Neuron (in vitro differentiated cells): ENCODE measurements at regions not wholly inside any gene's neighbourhood (a gene's known extent, or its start where the extent isn't known, plus 50 kb on each side); places are given as distances from the start of the nearest gene placed in this dataset.

Experiments
- H2AFZ ChIP-seq: one replicate; pipeline ENCODE4 v1.6.1; 2013; ENCODE audit warnings: low read depth, mild to moderate bottlenecking, inconsistent platforms, low read length, moderate library complexity
- H3K27me3 ChIP-seq: one replicate; pipeline ENCODE4 v1.6.1; 2013; ENCODE audit warnings: low read length; ENCODE audit not compliant: insufficient read depth
- H3K36me3 ChIP-seq: one replicate; pipeline ENCODE4 v1.6.1; 2013; ENCODE audit warnings: low read length; ENCODE audit not compliant: insufficient read depth
- H3K4me1 ChIP-seq: one replicate; pipeline ENCODE4 v1.6.1; 2013; ENCODE audit warnings: low read length; ENCODE audit not compliant: insufficient read depth
- H3K4me3 ChIP-seq: 2 replicates; pipeline ENCODE4 v1.5.1; 2013; ENCODE audit warnings: mild to moderate bottlenecking, low read length, moderate library complexity
- H3K9me3 ChIP-seq: one replicate; pipeline ENCODE4 v1.6.1; 2013; ENCODE audit warnings: low read length

- no peak overlapping the region for H2AFZ ChIP-seq
- no peaks in the 10 kb centered on the region for H3K27me3 ChIP-seq
- H3K36me3 ChIP-seq, result no peaks in the 10 kb centered on the region
- H3K9me3 ChIP-seq, result no peaks in the 10 kb centered on the region
- H3K4me3 ChIP-seq, result no peak overlapping the region
- no peaks in the 10 kb centered on the region for H3K4me1 ChIP-seq
These were observed 233.6 kb downstream of the POSTN start for GRCh38 chr13:37364956-37365355.

GRCh38 chr13:37364007-37364406 lies 234.6 kb downstream of the POSTN start:
- Histone ChIP-seq H3K36me3 (no peaks in the 10 kb centered on the region), H2AFZ (no peak overlapping the region)

GRCh38 chr13:37361608-37362007 lies 237.0 kb downstream of the POSTN start:
- H3K4me1 ChIP-seq, result no peaks in the 10 kb centered on the region

More at GRCh38 chr13:37364007-37364406, 234.6 kb downstream of the POSTN start:
- Histone ChIP-seq H3K27me3 (no peaks in the 10 kb centered on the region), H3K4me3 (no peak overlapping the region), H3K9me3 (no peaks in the 10 kb centered on the region), H3K4me1 (no peaks in the 10 kb centered on the region)

GRCh38 chr13:37360556-37360955 lies 238.0 kb downstream of the POSTN start:
- Histone ChIP-seq H3K9me3 (no peaks in the 10 kb centered on the region), H3K36me3 (no peaks in the 10 kb centered on the region), H2AFZ (no peak overlapping the region), H3K4me3 (no peak overlapping the region), H3K27me3 (no peaks in the 10 kb centered on the region), H3K4me1 (no peaks in the 10 kb centered on the region)

More at GRCh38 chr13:37361608-37362007, 237.0 kb downstream of the POSTN start:
- Histone ChIP-seq H3K9me3 (no peaks in the 10 kb centered on the region), H2AFZ (no peak overlapping the region), H3K27me3 (no peaks in the 10 kb centered on the region), H3K36me3 (no peaks in the 10 kb centered on the region), H3K4me3 (no peak overlapping the region)

GRCh38 chr13:37357548-37357947 lies 241.0 kb downstream of the POSTN start:
- H3K4me1 ChIP-seq, result no peaks in the 10 kb centered on the region
- no peaks in the 10 kb centered on the region for H3K27me3 ChIP-seq
- H3K4me3 ChIP-seq, result no peak overlapping the region
- no peaks in the 10 kb centered on the region for H3K36me3 ChIP-seq
- no peak overlapping the region for H2AFZ ChIP-seq
- H3K9me3 ChIP-seq, result no peaks in the 10 kb centered on the region

GRCh38 chr13:37353911-37354310 lies 244.7 kb downstream of the POSTN start:
- Histone ChIP-seq H3K4me3 (no peak overlapping the region), H3K27me3 (no peaks in the 10 kb centered on the region), H3K9me3 (no peaks in the 10 kb centered on the region), H3K36me3 (no peaks in the 10 kb centered on the region), H3K4me1 (no peaks in the 10 kb centered on the region), H2AFZ (no peak overlapping the region)

- H2AFZ ChIP-seq, result no peak overlapping the region
- H3K9me3 ChIP-seq, result no peaks in the 10 kb centered on the region
- H3K36me3 ChIP-seq, result no peaks in the 10 kb centered on the region
- no peaks in the 10 kb centered on the region for H3K4me1 ChIP-seq
- no peaks in the 10 kb centered on the region for H3K27me3 ChIP-seq
- H3K4me3 ChIP-seq, result no peak overlapping the region
These were observed 245.7 kb upstream of the CSNK1A1L start for GRCh38 chr13:37351211-37351610.

- H2AFZ ChIP-seq, result no peak overlapping the region
These were observed 244.5 kb upstream of the CSNK1A1L start for GRCh38 chr13:37349916-37350315.

GRCh38 chr13:37348916-37349643 lies 243.6 kb upstream of the CSNK1A1L start:
- Histone ChIP-seq H3K36me3 (no peaks in the 10 kb centered on the region), H3K4me3 (no peak overlapping the region), H3K4me1 (no peaks in the 10 kb centered on the region), H3K9me3 (no peaks in the 10 kb centered on the region), H3K27me3 (no peaks in the 10 kb centered on the region), H2AFZ (no peak overlapping the region)

More at GRCh38 chr13:37349916-37350315, 244.5 kb upstream of the CSNK1A1L start:
- no peaks in the 10 kb centered on the region for H3K27me3 ChIP-seq
- H3K36me3 ChIP-seq, result no peaks in the 10 kb centered on the region
- H3K4me1 ChIP-seq, result no peaks in the 10 kb centered on the region
- H3K4me3 ChIP-seq, result no peak overlapping the region
- H3K9me3 ChIP-seq, result no peaks in the 10 kb centered on the region

- H3K27me3 ChIP-seq, result no peaks in the 10 kb centered on the region
- no peak overlapping the region for H2AFZ ChIP-seq
- no peaks in the 10 kb centered on the region for H3K9me3 ChIP-seq
- no peak overlapping the region for H3K4me3 ChIP-seq
- H3K4me1 ChIP-seq, result no peaks in the 10 kb centered on the region
- H3K36me3 ChIP-seq, result no peaks in the 10 kb centered on the region
These were observed 240.4 kb upstream of the CSNK1A1L start for GRCh38 chr13:37345869-37346268.

- Histone ChIP-seq H3K9me3 (no peaks in the 10 kb centered on the region), H3K36me3 (no peaks in the 10 kb centered on the region), H3K4me3 (no peak overlapping the region), H3K27me3 (no peaks in the 10 kb centered on the region), H3K4me1 (no peaks in the 10 kb centered on the region), H2AFZ (no peak overlapping the region)
These were observed 239.9 kb upstream of the CSNK1A1L start for GRCh38 chr13:37345391-37345790.

- H3K9me3 ChIP-seq, result no peaks in the 10 kb centered on the region
- H3K36me3 ChIP-seq, result no peaks in the 10 kb centered on the region
- no peaks in the 10 kb centered on the region for H3K4me1 ChIP-seq
- H3K27me3 ChIP-seq, result no peaks in the 10 kb centered on the region
- H2AFZ ChIP-seq, result no peak overlapping the region
- H3K4me3 ChIP-seq, result no peak overlapping the region
These were observed 238.6 kb upstream of the CSNK1A1L start for GRCh38 chr13:37344056-37344455.

- H3K36me3 ChIP-seq, result no peaks in the 10 kb centered on the region
- H3K4me1 ChIP-seq, result no peaks in the 10 kb centered on the region
- H3K4me3 ChIP-seq, result no peak overlapping the region
- no peaks in the 10 kb centered on the region for H3K9me3 ChIP-seq
- no peaks in the 10 kb centered on the region for H3K27me3 ChIP-seq
- no peak overlapping the region for H2AFZ ChIP-seq
These were observed 236.7 kb upstream of the CSNK1A1L start for GRCh38 chr13:37342205-37342604.
